Neural progenitor cell (in vitro differentiated cells): ENCODE measurements at regions not wholly inside any gene's neighbourhood (a gene's known extent, or its start where the extent isn't known, plus 50 kb on each side); places are given as distances from the start of the nearest gene placed in this dataset.

Experiments used
- CTCF ChIP-seq: fragments of 200-600 bp; sonication (generic); IDR thresholded peaks from 2 replicates; pipeline ENCODE4 v1.5.1; 2017; ENCODE audit warnings: antibody characterized with exemption, mild to moderate bottlenecking
- EZH2 ChIP-seq: fragments of 200-600 bp; sonication (generic); IDR thresholded peaks from 2 replicates; pipeline ENCODE4 v1.6.1; 2017; ENCODE audit warnings: antibody characterized with exemption, mild to moderate bottlenecking, moderate library complexity
- EZH2phosphoT487 ChIP-seq: fragments of 200-600 bp; sonication (generic); IDR thresholded peaks from 2 replicates; pipeline ENCODE4 v1.6.1; 2017; ENCODE audit warnings: antibody characterized with exemption

GRCh38 chr3:70743754-70744153, 431.3 kb upstream of the MDFIC2 start:
- TF ChIP-seq EZH2 (no peak), EZH2phosphoT487 (no peak), CTCF (no peak)
